GM18517 (cell line): ENCODE measurements at regions not wholly inside any gene's neighbourhood (a gene's known extent, or its start where the extent isn't known, plus 50 kb on each side); places are given as distances from the start of the nearest gene placed in this dataset.

Experiments used
- ATAC-seq: cut with Tn5 transposase; IDR thresholded peaks from one replicate; pipeline ENCODE4 v1.9.1; 2021; ENCODE audit warnings: mild to moderate bottlenecking, moderate library complexity; ENCODE audit not compliant: unreplicated experiment

DNA sequence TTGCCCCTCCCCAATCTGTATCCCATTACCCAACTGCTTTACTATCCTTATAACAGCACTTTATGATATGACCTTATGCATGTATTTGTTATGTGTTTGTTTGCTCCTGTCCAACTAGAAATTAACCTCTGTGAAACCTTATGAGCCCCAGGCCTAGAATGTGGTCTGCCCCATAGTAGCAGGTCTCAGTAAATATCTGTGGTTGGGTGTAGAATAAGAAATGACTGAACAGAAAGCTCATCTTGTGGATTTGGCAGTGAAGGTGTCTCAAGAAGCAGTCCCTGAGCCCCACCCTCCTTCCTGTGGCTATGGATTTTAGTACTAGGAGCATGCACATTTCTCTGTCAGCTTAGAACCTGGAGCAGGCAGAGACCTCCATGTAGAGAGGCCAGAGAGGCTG lies 229.0 kb upstream of the LCORL start:
- ATAC-seq = no peak

DNA sequence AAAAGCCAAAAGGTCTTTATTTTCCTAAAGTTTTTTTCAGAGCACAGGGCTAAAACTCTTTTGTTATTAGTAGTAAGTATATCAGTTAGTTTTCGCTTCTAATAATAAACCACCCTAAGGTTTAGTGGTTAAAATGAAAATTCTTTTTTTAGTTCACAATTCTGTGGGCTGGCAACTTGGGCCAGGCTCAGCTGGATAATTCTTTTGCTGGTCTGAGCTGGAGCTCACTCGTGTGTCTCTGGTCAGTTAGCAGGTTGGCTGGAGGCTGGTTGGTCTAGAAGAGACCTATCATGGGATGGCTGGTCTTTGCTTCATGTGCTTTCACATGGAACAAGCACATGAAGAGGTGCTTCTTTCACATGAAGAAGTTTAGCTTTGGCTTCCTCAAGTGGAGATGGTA lies 227.1 kb upstream of the LCORL start:
- ATAC-seq = no peak

DNA sequence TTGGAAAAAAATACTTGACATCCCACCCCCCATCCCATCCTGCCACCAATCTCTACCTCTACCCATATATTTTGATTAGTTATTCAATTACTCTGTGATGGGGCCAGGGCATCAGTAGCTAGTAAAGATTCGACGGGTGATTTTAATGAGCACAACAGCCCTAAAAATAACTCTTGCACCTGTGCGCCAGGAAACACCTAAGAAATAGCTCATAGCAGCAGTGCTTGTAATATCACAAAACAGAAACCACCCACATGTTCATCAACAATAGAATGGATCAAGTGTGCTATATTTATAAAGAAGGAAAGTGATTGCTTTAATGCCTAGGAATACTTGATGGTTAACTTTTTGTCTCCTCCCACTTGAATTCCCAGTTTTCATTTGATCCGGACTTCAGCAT lies 225.6 kb upstream of the LCORL start:
- ATAC-seq = no peak

DNA sequence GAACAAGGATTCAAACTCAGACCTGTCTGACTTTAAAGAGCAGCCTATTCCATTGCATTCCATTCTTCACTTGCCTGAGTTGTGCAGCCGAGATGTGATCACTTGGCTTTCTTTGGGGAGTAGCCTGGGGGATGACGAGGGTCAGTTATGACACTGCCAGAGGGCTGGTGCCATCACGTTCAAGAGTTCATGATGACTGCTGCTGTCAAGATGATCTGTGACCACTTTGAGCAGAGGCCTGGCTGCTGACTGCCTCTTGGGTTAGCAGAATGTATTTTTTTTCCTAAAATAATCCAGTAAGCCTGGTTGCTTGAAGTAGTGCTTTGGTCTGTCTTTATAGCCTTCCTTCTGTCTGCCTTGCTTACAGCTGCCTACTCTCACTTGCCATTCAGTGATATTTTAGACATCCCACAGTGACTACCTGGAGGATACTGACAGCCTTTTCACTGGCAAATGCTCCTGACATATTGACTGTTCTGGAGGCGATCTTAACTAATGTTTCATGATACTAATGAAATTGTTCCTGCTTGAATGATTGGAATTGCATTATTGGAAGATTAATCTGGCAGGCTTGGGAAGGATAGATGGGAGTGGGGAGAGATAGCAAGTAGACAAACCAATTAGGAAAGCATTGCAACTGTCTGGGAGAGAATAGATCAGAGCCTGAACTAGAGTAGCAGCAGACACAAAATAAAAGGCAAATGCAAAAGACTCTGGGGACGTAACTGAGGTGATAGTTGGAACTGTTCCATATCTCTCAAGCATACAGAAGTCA lies 221.6 kb upstream of the LCORL start:
- no peak for ATAC-seq

DNA sequence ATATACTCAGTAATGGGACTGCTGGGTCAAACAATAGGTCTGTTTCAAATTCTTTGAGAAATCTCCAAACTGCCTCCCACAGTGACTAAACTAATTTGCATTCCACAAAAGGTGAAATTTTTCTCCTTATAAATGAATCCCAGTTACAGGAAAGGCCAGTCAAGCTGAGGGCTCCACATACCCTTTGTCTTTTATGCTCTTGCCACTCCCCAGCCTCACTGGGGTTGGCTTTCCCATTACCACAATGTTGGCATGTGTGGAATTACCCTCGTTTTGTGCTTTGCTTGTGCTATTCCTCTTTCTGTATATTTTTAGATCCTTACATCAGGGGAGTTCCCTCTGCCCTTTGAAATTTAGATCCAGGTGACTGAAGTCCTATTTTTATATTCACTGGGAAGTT lies 220.2 kb upstream of the LCORL start:
- ATAC-seq = no peak

DNA sequence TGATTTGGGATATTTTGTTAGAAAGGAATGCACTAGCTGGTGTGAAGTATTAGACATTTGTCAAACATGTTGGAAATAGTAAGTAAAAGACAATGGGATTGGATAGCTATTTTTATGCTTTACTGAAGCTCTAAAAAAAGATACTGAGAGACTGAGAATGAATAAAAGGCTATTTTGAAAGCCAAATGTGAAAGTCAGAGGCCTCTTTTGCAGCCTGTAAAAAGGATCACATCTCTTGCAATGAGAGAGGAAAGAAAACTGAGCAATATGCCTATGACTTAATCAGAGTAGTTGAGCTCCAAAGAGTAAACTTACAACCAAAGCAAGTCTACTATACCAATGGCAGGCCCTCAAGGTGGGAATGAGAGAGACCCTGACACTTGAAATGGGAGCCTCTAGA lies 212.6 kb upstream of the LCORL start:
- no peak for ATAC-seq

DNA sequence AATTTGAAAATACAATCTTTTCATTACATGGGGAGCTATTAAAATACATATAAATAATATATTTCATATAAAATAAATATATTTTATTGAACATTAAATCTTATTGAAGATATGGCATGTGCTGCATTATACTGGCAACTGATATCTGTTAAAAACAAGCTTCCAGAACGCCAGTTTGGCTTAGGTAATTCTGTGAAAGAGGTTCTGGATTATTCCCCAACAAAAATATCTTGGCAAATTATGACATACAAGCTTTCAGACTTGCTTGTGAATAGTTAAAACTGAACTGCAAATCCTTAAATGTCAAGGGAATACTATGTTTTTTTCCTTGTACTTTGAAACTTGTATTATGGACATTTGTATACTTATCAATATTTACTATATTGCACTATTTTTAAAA lies 210.2 kb upstream of the LCORL start:
- no peak for ATAC-seq

DNA sequence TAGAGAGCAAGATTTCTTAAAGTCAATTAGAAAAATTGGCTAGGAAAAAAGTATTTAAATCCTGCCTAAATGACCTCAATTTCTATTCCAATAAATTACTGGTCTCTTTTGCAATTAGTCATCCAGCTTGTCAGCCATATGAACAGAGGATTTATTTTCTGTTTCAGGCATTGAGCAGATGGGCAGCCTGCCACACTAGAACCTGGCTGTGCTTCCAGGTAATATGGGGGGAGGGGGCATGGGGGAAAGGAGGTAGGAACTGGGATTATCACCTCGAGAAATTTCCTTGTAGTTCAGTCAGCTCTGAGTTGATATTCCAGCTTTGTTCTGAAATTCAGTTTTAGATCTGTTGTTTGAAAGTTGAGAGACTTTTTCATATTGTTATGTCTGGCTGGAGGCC lies 206.3 kb upstream of the LCORL start:
- no peak for ATAC-seq

DNA sequence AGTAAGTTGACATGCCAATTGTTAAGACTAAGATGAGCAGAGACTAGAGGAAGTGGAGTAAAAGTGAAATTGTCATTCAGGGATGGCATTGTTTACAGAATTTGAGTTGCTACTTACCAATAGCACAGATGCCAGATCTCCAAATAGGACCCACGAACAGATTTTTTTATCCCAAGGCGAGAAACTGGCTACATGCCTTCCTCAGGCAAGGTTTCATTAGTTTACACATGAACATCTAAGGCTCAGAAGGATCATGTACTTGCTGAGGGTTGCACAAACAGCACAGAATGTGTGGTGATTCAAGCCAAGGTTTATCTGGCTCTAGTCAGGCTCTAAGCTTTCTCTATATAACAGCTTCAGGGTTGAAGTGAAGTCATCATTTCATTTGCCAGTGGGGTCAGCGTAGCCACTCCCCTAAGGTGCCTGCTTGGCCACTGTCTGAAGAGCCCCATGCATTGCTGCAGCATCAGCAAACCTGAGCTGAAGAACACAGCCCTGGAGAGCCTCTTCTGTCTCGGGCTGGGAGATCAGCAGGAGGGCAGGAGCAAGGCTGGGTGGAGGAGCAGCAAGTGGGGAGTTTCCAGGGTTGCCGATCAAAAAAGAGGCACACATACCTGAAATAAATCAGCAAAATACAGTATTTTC lies 193.0 kb upstream of the LCORL start:
- no peak for ATAC-seq

DNA sequence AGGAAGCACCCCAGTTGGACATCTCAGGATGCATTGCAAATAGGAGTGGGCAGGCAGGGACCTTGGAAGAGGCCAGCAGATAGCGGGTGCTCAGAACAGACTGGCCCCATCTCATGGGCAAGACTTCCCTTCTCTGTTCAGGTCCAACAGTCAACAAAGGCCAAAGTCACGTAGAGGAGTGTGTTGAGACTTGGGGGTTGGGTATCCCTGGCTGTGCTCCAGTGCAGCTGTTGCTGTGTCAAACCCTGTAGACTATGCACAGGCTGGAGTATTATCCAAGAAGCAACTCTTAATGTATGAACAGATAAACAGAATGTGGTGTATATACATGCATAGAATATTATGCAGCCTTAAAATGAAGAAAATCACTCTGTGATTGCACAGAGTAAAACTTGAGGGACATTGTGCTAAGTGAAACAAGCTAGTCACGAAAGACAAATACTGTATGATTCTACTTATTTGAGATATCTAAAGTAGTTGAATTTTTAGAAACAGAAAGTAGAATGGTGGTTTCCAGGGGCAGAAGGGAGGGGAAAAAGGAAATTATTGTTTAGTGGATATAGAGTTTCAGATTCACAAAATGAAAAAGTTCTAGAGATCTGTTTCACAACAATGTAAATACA lies 192.1 kb upstream of the LCORL start:
- ATAC-seq = peak; percentile 45

DNA sequence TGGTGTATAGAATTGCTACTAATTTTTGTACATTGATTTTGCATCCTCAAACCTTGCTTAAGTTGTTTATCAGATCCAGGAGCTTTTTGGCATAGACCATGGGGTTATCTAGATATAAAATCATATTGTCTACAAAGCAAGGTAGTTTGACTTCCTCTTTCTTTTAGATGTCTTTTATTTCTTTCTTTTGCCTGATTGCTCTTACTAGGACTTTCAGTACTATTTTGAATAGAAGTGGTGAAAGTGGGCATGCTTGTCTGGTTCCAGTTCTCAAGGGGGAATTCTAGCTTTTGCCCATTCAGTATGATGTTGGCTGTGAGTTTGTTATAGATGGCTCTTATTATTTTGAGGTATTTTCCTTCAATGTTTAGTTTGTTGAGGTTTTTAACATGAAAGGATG lies 187.9 kb upstream of the LCORL start:
- ATAC-seq = peak; percentile 77

DNA sequence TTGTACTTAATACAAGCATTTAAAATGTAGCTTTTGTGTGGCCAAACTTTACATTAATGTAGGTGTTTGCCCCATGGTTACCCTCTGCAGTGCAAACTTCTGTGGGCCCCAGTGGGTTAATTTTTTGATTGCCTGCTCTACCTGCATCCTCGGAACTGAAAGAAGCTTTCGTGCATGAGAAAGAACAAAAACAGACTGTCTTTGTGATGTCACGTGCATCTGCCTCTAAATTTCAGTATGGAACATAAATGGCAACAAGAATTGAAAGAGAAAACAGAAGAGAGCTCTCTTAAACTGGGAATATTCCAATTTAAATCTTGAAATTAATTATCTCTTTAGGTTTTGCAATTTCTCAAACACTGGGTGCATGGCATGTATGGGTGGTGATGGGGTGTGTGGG lies 182.4 kb upstream of the LCORL start:
- ATAC-seq = no peak

DNA sequence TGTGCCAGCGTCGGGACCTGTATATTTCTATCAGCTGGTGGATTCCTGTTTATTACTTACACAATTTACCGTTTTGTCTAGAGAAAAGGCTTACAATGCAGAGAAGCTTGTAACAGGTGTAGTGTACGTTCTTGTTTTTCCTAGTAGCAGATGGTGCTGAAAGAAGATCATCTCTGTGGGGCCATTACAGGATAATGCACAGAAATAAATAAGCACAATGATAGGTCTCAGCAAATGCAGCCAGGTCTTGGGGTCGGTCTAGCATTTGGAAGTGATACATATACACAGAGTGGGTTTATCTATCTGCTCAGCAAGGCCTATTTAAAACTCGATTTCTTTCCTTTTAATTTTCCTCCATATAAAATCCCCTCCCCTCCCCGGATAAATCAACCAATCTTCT lies 180.9 kb upstream of the LCORL start:
- no peak for ATAC-seq

DNA sequence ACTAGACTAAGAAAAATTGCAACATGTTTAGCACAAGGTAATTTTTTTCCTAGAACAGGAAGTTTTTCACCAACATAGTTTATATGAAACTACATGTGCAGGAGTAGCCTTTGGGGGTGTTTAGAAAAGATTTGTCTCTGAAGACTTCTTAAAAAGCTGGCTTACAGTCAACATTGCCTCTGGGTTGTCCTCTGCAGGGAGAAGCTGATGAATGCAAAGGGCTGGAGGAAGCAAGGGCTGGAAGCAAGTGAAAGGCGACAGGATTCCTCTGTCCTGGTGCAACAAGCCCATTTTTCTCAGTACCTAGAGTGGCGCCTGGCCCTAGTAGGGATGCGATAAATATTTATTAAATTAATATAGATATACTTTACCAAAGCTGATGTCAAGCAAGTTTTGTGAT lies 180.3 kb upstream of the LCORL start:
- no peak for ATAC-seq

DNA sequence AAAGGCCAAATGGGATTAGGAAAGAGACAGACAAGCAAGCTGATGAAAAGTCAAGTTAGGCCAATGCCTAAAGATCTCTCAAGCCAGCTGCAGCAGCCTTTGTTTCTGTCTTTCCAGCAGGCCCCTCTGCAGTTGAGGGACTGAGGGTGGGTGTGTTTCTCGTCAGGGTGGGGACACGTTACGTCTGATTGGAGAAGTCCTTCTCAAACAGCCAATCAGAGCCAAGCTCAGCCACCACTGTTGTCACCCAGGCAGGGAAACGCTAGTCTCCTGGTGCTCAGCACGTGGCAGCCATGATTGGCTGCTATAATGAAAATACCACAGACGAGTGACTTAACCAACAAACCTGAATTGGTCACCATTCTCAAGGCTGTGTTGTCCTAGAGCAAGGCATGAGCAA lies 177.1 kb upstream of the LCORL start:
- no peak for ATAC-seq

DNA sequence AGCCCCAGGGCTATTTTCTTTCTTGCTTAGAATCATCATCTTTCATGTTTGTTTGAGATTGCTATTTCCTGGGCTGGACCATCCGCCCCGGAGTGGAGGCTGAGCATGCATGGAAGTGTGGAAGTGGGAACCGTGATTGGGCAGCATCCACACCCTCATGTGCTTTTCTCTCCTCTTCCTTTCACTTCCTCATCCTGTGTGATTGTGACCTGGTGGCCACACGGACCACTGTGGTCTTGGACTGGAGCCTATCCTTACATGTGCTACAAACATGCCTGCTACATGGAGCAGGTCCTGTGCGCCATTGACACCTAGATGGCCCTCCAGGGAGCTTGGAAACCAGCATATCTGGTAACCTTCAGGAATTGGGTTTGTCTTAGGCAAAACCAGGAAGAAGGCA lies 175.9 kb upstream of the LCORL start:
- no peak for ATAC-seq

DNA sequence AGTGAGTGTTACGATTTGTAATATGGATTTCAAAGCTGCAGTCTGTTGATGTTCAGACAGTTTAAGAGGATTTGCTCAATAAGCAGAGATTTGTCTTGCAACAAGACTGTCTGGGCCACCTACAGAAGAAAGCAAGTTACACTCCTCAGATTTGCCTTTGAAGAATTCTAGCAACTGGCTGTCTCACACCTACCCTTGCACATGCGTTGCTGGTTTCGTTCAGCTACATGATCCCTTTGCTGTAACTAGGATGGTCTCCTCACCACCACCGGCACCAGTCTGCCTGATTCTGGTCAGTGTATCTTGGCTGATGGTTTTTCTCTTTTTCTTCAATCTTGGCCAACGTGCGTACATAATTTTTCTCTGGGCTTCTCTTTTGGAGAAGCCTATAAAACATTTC lies 172.7 kb upstream of the LCORL start:
- no peak for ATAC-seq

DNA sequence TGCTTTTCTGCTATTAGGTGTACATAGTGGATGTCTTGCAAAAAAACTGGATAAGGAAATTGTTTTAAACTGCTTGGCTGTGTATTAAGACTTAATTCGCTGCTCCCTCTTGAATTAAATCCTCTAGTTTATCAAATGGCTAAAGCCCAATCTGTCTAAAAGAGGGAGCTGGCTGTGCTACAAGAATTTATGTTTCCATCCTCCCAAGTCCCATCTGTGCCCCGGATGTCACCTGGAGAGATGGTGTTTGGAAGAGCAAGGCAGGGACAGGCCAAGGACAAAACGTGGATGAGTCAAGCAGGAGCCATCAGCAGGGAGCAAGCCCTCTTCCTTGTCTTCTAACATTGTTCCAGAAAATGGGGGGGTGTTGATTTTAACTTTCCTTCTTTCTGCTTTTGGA lies 171.3 kb upstream of the LCORL start:
- no peak for ATAC-seq

DNA sequence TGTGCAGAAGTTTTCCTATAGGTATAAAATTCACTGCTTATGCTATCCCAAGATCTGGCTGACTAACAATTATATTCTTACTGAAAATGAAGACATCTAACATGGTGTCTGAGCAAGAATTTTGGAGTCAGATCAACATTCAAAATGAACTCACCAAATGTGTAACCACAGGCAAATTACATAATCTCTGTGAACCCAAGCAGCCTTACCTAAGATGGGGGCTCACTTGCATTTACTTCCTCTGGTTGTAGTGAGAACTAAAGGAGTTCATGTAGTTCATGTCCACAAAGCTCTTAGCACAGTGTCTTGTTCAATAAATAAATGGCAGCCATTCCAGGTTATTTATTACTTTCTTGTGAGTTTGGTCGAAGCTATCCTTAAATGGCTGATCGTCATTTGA lies 163.9 kb upstream of the LCORL start:
- no peak for ATAC-seq

DNA sequence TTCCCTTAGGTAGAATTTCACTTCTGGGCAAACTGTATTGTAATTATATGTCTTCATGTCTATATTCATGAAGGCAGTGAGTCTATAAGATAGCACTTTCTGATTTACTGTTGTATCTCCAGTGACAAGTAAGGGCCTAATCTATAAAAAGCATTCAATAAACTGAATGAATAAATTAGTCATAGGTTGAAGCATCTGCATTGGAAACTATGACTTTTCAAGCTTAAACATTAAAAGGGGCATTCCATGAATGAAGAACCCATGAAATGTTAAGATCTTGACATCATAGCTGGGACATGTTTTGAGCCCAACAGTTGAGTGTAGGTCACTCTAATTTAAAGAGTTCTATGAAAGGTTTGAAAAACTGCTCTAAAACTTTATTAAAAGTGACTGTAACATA lies 159.3 kb upstream of the LCORL start:
- no peak for ATAC-seq

DNA sequence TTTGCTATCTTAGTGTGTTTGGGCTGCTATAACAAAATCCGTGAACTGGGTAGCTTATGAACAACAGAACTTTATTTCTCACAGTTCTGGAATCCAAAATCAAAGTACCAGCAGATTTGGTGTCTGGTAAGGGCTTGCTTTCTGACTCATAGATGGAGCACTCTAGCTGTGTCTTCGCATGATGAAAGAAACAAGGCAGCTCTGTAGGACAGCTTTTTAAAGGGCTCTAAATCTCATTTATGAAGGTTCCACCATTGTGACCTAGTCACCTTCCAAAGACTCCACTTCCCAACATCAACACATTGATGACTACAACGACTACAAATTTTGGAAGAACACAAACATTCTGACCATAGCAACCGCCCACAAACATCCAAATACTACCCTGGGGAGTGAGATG lies 158.6 kb upstream of the LCORL start:
- ATAC-seq = no peak

DNA sequence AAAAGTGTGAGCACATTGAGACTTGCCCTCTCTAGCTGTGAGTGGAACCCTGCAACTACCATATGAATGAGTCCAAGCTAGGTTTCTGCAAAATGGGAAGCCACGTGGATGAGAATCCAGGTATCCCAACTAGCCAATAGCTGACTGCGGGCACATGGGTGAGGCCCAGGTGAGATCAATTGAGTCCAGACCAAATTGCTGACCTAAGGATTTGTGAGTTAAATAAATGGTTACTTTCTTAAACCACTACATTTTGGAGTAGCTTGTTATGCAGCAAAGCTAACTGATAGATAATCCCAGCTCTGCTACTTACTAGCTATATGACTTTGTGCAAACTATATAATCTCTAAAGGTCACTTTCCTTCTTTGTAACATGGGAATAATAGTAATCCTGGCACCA lies 150.3 kb upstream of the LCORL start:
- no peak for ATAC-seq
